Stimulated activated naive B cell treated with anti-CD40 and anti-IgM and Interleukin-4, amounts not matched to agents 10 μg/mL and 1 μg/mL and 100 μg/mL, for 72 hours (primary cell): ENCODE measurements at regions not wholly inside any gene's neighbourhood (a gene's known extent, or its start where the extent isn't known, plus 50 kb on each side); places are given as distances from the start of the nearest gene placed in this dataset.
A peak's percentile ranks its signal among the peaks of the same experiment; 100 is the strongest.
"Not testable (repeated sequence)": the region's sequence is repeated elsewhere in the genome, so short reads cannot be mapped to it uniquely, and the experiment has no call there.

Source experiments
- ATAC-seq, 2 donors: fragments of 150-1000 bp; cut with Tn5 transposase; replicated peaks; 2 replicates each; pipeline ENCODE4 v1.10.0; 2021; ENCODE audit warnings: moderate library complexity in 1 of 2
- DNase-seq: peaks from one replicate; pipeline ENCODE4 v3.0.0; 2021
- H3K27ac Mint-ChIP-seq: one replicate; pipeline ENCODE4 v1.8.0; 2022; ENCODE audit warnings: mild to moderate bottlenecking, mixed read lengths
- H3K27me3 Mint-ChIP-seq, 2 donors: one replicate each; pipeline ENCODE4 v1.8.0; 2022; ENCODE audit warnings: mixed read lengths in 2 of 2
- H3K36me3 Mint-ChIP-seq, 2 donors: one replicate each; pipeline ENCODE4 v1.8.0; 2022; ENCODE audit warnings: mixed read lengths in 2 of 2, mild to moderate bottlenecking in 1 of 2
- H3K4me1 Mint-ChIP-seq, 2 donors: one replicate each; pipeline ENCODE4 v1.8.0; 2022; ENCODE audit warnings: mixed read lengths in 2 of 2, mild to moderate bottlenecking in 1 of 2
- H3K4me3 Mint-ChIP-seq, 2 donors: one replicate each; pipeline ENCODE4 v1.8.0; 2022; ENCODE audit warnings: mild to moderate bottlenecking in 2 of 2, mixed read lengths in 2 of 2, moderate library complexity in 1 of 2
- H3K9me3 Mint-ChIP-seq, 2 donors: one replicate each; pipeline ENCODE4 v1.8.0; 2022; ENCODE audit warnings: mixed read lengths in 2 of 2, mild to moderate bottlenecking in 1 of 2

GRCh38 chr10:30736685-30737232, 107.2 kb upstream of the LYZL2 start:
- H3K27me3 Mint-ChIP-seq: peaks cover 3 to 28% of the 10 kb centered on the region in 2 donors

DNA sequence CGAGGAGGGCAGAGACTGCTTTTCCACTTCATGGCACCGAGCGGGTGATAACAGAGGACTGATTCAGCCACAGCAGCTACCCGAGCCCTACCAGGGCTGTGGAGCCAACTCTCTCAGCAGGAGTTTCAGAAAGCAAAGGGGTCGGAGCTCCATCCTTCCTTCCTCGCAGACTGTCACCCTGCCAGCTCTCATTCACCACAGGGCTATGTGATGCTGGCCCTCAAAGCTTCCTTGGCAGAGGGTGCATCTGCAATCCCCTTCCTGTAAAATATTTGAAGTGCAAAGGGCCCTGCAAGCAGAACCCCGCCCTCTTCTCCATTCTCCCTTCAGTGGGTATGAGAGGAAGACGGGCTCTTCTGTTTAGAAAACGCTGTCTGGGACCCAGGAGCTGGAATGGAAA, 105.3 kb upstream of the LYZL2 start:
- H3K27ac Mint-ChIP-seq: no peak overlapping the region
- H3K36me3 Mint-ChIP-seq: no peaks in the 10 kb centered on the region
- ATAC-seq (no peak), DNase-seq (no peak)
- H3K9me3 Mint-ChIP-seq: no peaks in the 10 kb centered on the region
- peaks cover 3 to 28% of the 10 kb centered on the region in 2 donors for H3K27me3 Mint-ChIP-seq
- no peak overlapping the region for H3K4me3 Mint-ChIP-seq
- peaks cover 0 to 8% of the 10 kb centered on the region in 2 donors for H3K4me1 Mint-ChIP-seq

More at GRCh38 chr10:30736685-30737232, 107.2 kb upstream of the LYZL2 start:
- peaks cover 3 to 11% of the 10 kb centered on the region in 2 donors for H3K4me1 Mint-ChIP-seq
- H3K36me3 Mint-ChIP-seq: no peaks in the 10 kb centered on the region
- ATAC-seq (peak; percentile 89 to 93), DNase-seq (peak; percentile 47)
- H3K4me3 Mint-ChIP-seq: no peak overlapping the region
- H3K9me3 Mint-ChIP-seq: peaks cover 0 to 2% of the 10 kb centered on the region in 2 donors
- H3K27ac Mint-ChIP-seq: peak overlapping the region; percentile 78

DNA sequence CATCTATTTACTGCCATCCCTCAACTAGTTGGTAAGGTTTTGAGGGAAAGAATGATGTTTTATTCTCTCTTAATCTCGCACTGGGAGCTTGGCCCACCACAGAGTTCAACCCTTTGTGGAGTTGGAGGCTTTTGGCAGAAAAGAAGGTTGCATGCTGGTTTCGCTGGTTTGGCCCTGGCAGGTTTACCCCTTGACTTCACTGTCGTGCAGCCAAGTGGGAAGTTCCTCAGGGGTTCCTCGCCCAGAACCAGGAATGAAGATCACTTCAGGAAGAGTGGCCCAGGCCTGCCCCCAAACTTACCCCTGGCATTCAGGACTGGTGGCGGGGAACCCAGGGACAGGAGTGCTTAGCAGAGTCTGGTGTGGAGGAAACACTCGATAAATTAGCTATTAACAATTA, 103.1 kb upstream of the LYZL2 start:
- Mint-ChIP-seq H3K4me1 (peaks cover 0 to 8% of the 10 kb centered on the region in 2 donors), H3K36me3 (no peaks in the 10 kb centered on the region), H3K27me3 (peaks cover 3 to 28% of the 10 kb centered on the region in 2 donors), H3K4me3 (no peak overlapping the region), H3K9me3 (no peaks in the 10 kb centered on the region), H3K27ac (no peak overlapping the region)
- DNase-seq: no peak
- no peak for ATAC-seq

DNA sequence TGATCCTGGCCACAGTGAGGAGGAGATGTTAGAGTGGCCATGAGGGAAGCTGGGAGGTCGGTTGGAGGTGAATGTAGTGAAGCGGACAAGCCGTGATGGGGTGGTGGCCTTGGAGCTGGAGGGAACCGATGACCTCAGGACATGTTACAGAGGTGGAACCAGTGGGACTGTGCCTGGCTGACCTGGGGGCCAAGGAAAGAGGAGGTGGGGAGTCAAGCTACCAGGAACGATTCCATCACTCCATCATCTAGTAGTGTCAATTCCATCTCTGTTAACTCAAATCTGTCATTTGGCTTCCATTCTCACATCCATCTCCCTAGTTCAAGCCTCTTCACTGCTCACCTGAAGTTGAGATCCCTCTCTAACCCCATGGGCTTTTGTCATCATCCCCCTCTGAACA, 102.4 kb upstream of the LYZL2 start:
- H3K27me3 Mint-ChIP-seq: peaks cover 3 to 24% of the 10 kb centered on the region in 2 donors
- peaks cover 0 to 5% of the 10 kb centered on the region in 2 donors for H3K4me1 Mint-ChIP-seq
- no peak for DNase-seq
- H3K4me3 Mint-ChIP-seq: no peak overlapping the region
- no peak for ATAC-seq
- H3K27ac Mint-ChIP-seq: no peak overlapping the region
- H3K36me3 Mint-ChIP-seq: no peaks in the 10 kb centered on the region
- no peaks in the 10 kb centered on the region for H3K9me3 Mint-ChIP-seq

GRCh38 chr10:30730306-30730705, 100.8 kb upstream of the LYZL2 start:
- Mint-ChIP-seq H3K4me3 (no peak overlapping the region), H3K9me3 (no peaks in the 10 kb centered on the region), H3K27ac (no peak overlapping the region), H3K27me3 (peaks cover 7 to 26% of the 10 kb centered on the region in 2 donors), H3K36me3 (no peaks in the 10 kb centered on the region), H3K4me1 (peaks cover 0 to 3% of the 10 kb centered on the region in 2 donors)
- no peak for ATAC-seq
- DNase-seq: no peak

DNA sequence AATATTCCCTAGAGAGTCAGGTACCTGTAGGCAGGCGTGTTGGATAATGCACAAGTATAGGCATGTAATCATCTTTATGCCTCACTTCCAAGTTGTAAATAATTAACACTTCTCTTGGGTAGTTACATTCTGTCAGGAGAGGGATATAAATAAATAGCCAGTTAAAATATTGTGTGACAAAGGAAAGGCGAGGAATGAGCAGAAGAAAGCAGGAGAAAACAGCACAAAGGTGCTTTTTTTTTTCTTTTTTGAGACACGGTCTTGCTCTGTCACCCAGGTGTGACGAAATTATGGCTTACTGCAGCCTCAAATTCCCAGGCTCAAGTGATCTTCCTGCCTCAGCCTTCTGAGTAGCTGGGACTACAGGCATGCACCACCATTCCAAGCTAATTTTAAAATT, 99.2 kb upstream of the LYZL2 start:
- H3K27ac Mint-ChIP-seq: no peak overlapping the region
- H3K36me3 Mint-ChIP-seq: no peaks in the 10 kb centered on the region
- DNase-seq: no peak

GRCh38 chr10:30728127-30728526, 98.6 kb upstream of the LYZL2 start:
- H3K27me3 Mint-ChIP-seq: peaks cover 9 to 17% of the 10 kb centered on the region in 2 donors
- H3K27ac Mint-ChIP-seq: no peak overlapping the region
- no peaks in the 10 kb centered on the region for H3K36me3 Mint-ChIP-seq
- no peak overlapping the region for H3K4me3 Mint-ChIP-seq
- peaks cover 4 to 5% of the 10 kb centered on the region in 2 donors for H3K4me1 Mint-ChIP-seq
- no peak for ATAC-seq
- no peak for DNase-seq
- H3K9me3 Mint-ChIP-seq: no peaks in the 10 kb centered on the region

More for the DNA sequence above, 99.2 kb upstream of the LYZL2 start:
- Mint-ChIP-seq H3K9me3 (no peaks in the 10 kb centered on the region), H3K4me3 (no peak overlapping the region), H3K27me3 (peaks cover 9 to 17% of the 10 kb centered on the region in 2 donors), H3K4me1 (peaks cover 0 to 3% of the 10 kb centered on the region in 2 donors)
- no peak for ATAC-seq

DNA sequence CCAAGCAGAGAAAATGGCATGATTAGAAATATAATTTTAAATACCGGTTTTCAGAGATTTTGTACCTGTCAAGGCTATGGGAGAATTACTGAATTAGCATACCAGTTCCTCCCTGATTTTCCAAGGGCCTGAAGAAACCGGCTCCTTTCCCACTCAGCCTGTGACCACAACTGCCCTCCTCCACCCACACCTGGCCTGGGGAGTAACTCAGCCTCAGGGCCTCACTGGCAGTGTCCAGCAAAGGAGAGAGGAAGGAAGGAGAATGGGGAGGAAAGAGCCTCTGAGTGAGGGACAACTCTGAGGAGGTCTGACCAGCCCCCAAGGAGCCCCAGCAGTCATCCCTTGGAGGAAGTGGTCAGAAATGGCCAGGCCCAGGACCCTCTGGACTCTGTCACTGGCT, 98.0 kb upstream of the LYZL2 start:
- no peaks in the 10 kb centered on the region for H3K9me3 Mint-ChIP-seq
- no peaks in the 10 kb centered on the region for H3K36me3 Mint-ChIP-seq
- H3K4me1 Mint-ChIP-seq: peaks cover 6 to 10% of the 10 kb centered on the region in 2 donors
- H3K27me3 Mint-ChIP-seq: peaks cover 9 to 17% of the 10 kb centered on the region in 2 donors
- ATAC-seq: no peak
- H3K27ac Mint-ChIP-seq: no peak overlapping the region
- DNase-seq: no peak
- H3K4me3 Mint-ChIP-seq: no peak overlapping the region

GRCh38 chr10:30726783-30727414, 97.3 kb upstream of the LYZL2 start:
- Mint-ChIP-seq H3K4me3 (peak overlapping the region in 1 of 2 donors; percentile 6), H3K4me1 (peaks cover 6 to 12% of the 10 kb centered on the region in 2 donors), H3K27me3 (peaks cover 9 to 17% of the 10 kb centered on the region in 2 donors)
- not testable (repeated sequence) for H3K27ac Mint-ChIP-seq, H3K36me3 Mint-ChIP-seq, H3K9me3 Mint-ChIP-seq
- ATAC-seq (peak; percentile 93 to 95), DNase-seq (peak; percentile 62)

GRCh38 chr10:30725661-30726060, 96.1 kb upstream of the LYZL2 start:
- no peak for DNase-seq
- no peak overlapping the region for H3K27ac Mint-ChIP-seq
- ATAC-seq: no peak

DNA sequence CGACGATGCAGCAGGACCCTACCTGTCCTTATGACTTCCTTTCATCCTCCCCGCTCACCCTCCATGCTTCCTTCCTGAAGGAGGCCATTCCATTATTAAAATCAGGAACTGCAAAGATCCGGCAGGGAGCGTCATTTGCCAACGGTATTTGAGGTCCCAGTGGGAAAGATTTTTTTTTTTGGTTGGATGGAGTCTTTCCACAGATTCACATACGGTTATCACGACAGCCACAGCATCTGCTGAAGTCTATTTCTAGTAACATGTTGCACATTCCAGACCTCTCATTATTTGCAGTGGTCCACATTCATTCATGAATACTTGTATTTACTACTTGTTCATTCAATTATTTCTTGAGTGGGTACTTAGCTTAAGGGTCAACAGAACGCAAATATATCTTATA, 94.7 kb upstream of the LYZL2 start:
- Mint-ChIP-seq H3K36me3 (no peaks in the 10 kb centered on the region), H3K4me3 (no peak overlapping the region), H3K4me1 (peaks cover 6 to 12% of the 10 kb centered on the region in 2 donors), H3K27me3 (peaks cover 13 to 25% of the 10 kb centered on the region in 2 donors), H3K9me3 (no peaks in the 10 kb centered on the region), H3K27ac (no peak overlapping the region)
- no peak for ATAC-seq
- DNase-seq: no peak

More at GRCh38 chr10:30725661-30726060, 96.1 kb upstream of the LYZL2 start:
- Mint-ChIP-seq H3K27me3 (peaks cover 9 to 17% of the 10 kb centered on the region in 2 donors), H3K36me3 (no peaks in the 10 kb centered on the region), H3K4me1 (peaks cover 6 to 12% of the 10 kb centered on the region in 2 donors), H3K4me3 (no peak overlapping the region), H3K9me3 (no peaks in the 10 kb centered on the region)

DNA sequence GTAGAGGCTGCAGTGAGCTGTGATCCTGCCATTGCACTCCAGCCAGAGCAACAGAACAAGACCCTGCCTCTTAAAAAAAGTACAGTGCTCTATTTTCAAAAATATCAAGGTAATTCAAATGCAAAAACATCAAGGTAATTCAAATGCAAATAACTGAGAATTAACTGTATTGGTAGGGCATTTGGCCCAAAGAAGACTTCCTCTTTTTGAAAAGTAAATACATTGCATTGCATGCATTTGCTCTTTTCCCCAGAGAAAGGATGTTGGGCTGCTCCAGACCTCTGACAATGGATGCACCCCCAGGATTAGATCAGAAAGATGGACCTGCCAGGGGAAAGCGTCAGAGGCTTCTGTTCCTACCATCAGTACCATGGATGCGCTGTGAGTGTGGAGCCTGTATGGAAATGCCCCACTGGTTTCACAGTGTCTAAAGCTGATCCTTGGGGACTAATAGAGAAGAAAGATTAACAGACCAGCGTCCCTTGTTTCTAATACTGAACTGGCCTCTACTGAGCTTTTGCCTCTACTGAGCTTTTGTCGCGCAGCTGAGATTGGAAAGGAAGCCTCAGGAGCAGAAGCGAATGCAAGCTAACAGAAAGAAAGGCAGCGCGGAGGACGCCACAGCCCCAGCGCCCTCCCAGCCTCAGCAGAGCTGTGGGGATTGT, 93.5 kb upstream of the LYZL2 start:
- H3K27ac Mint-ChIP-seq: peak overlapping the region; percentile 25
- H3K9me3 Mint-ChIP-seq: no peaks in the 10 kb centered on the region
- H3K4me1 Mint-ChIP-seq: peaks cover 6 to 12% of the 10 kb centered on the region in 2 donors
- ATAC-seq (peak in 1 of 2 donors; percentile 32), DNase-seq (no peak)
- H3K36me3 Mint-ChIP-seq: no peaks in the 10 kb centered on the region
- H3K27me3 Mint-ChIP-seq: peaks cover 20 to 33% of the 10 kb centered on the region in 2 donors
- no peak overlapping the region for H3K4me3 Mint-ChIP-seq

GRCh38 chr10:30719832-30720231, 90.3 kb upstream of the LYZL2 start:
- DNase-seq: no peak
- ATAC-seq: no peak
- peaks cover 15 to 16% of the 10 kb centered on the region in 2 donors for H3K27me3 Mint-ChIP-seq
- H3K4me1 Mint-ChIP-seq: peaks cover 3 to 12% of the 10 kb centered on the region in 2 donors
- H3K27ac Mint-ChIP-seq: no peak overlapping the region
- no peak overlapping the region for H3K4me3 Mint-ChIP-seq
- H3K36me3 Mint-ChIP-seq: no peaks in the 10 kb centered on the region
- no peaks in the 10 kb centered on the region for H3K9me3 Mint-ChIP-seq

DNA sequence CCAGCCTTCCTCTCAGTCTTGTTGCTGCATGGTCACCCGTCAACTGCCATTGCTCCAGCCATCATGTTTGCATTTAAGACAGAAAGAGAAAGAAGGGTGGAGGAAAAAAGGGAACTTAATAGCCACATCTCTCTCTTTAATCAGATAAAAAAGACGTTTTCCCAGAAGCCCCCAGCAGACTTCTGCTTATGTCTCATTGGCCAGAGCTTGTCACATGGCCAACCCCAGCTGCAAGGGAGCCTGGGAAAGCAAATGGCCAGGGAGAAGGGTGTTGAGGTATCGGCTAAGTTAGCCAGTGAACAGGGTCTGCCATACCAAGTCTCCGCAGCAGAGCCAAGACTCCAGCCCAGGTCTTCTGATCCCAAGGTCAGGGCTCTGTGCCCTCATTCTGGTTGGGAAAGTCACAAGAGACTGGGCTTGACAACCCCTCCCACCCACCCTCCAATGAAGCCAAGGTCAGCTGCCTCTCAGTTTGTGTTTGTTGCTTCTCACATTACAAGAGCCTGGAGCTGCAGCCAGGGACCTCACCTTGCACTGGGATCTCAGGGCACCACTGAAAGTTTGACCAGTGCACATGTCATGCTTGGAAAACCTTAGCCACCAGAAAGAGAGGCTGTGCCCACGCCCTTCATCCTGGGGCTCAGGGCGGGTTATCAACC, 80.3 kb upstream of the LYZL2 start:
- H3K36me3 Mint-ChIP-seq: peaks cover 7 to 10% of the 10 kb centered on the region in 2 donors
- ATAC-seq (no peak), DNase-seq (no peak)
- peaks cover 0 to 6% of the 10 kb centered on the region in 2 donors for H3K27me3 Mint-ChIP-seq
- peaks cover 0 to 4% of the 10 kb centered on the region in 2 donors for H3K9me3 Mint-ChIP-seq
- H3K4me3 Mint-ChIP-seq: no peak overlapping the region
- H3K4me1 Mint-ChIP-seq: peaks cover 17 to 21% of the 10 kb centered on the region in 2 donors
- H3K27ac Mint-ChIP-seq: no peak overlapping the region
